Progenitor cell of endocrine pancreas (in vitro differentiated cells): ENCODE measurements at regions not wholly inside any gene's neighbourhood (a gene's known extent, or its start where the extent isn't known, plus 50 kb on each side); places are given as distances from the start of the nearest gene placed in this dataset.

Experiments used
- DNase-seq: peaks from one replicate; pipeline ENCODE4 v3.0.0; 2021; ENCODE audit warnings: low spot score; ENCODE audit not compliant: unreplicated experiment
- H3K27ac Mint-ChIP-seq: 2 replicates; pipeline ENCODE4 v1.8.0; 2021; ENCODE audit warnings: mild to moderate bottlenecking, moderate library complexity, mixed read lengths
- H3K27me3 Mint-ChIP-seq: 2 replicates; pipeline ENCODE4 v1.8.0; 2021; ENCODE audit warnings: mixed read lengths
- H3K36me3 Mint-ChIP-seq: 2 replicates; pipeline ENCODE4 v1.8.0; 2022; ENCODE audit warnings: mixed read lengths; ENCODE audit not compliant: insufficient read depth
- H3K4me1 Mint-ChIP-seq: 2 replicates; pipeline ENCODE4 v1.8.0; 2021; ENCODE audit warnings: low read depth, mixed read lengths
- H3K4me3 Mint-ChIP-seq: 2 replicates; pipeline ENCODE4 v1.8.0; 2021; ENCODE audit warnings: low read depth, mild to moderate bottlenecking, moderate library complexity, mixed read lengths
- H3K9me3 Mint-ChIP-seq: 2 replicates; pipeline ENCODE4 v1.8.0; 2021; ENCODE audit warnings: low read depth, mixed read lengths
- TF ChIP-seq, protein P1 (sequence below): fragments of 200-600 bp; sonication (generic); IDR thresholded peaks from one replicate; pipeline ENCODE4 v1.5.0; 2021; ENCODE audit warnings: antibody characterized with exemption, mild to moderate bottlenecking; ENCODE audit not compliant: unreplicated experiment

DNA sequence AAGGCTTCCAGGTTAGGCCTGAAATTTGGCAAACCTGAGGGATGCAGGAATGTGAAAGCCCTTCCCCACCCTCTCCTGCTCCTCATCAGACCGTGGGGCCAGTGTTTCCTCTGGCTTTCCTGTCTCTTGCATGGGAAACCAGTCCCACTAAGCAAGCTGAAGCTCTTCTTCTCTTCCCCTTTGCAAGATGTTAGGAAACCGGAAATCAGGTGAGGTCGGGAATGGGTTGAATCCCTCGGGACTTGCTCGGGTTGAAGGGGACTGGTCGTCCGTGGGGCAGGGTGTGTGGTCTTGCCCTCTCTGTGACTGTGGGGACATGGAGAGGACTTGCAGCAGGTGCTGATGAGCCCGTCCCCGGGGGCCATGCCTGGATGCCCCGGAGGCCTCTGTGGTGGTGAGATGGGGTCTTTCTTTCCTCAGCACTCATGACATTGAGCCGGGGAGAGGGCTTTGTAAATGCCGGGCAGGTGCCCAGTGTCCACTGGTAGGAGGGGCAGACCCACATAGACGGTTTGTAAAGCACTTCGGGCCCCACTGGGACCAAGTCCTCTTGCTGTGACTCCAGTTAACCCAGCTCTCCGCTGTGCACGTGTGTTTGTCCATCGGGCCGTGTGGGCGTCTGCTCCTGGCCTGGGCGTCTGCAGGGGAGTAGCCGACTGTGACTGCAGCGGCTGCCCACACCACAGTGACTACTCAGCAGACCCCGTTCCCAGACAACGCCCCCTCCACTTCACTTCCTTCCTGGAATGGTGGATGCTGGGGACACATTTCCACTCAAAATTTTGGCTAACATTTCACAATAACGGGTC, 373.9 kb downstream of the GLRX3 start:
- H3K9me3 Mint-ChIP-seq, result peaks cover 5% of the 10 kb centered on the region

DNA sequence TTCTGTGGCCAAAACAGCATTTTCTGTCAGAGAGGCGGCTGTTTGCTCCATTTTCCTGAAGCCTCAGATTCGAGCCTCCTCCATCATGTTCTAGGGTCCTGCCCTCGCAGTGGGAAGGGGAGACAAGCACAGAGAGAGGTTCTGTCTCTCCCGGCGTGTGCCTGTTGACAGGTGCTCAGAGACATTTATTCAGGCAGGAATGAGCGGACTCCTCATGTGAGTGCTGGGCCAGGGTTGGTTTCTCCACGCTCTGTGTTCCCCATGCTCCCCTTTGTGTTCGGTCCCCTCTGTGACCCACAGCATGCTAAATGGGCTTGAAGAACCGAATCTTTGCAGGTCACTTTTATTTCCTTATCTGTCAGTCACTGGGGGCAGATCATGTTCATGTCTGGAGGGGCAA, 374.6 kb downstream of the GLRX3 start:
- H3K27ac Mint-ChIP-seq, result no peak overlapping the region
- no peaks in the 10 kb centered on the region for H3K9me3 Mint-ChIP-seq
- no peak overlapping the region for H3K4me3 Mint-ChIP-seq
- no peaks in the 10 kb centered on the region for H3K36me3 Mint-ChIP-seq
- TF ChIP-seq, protein P1, sequence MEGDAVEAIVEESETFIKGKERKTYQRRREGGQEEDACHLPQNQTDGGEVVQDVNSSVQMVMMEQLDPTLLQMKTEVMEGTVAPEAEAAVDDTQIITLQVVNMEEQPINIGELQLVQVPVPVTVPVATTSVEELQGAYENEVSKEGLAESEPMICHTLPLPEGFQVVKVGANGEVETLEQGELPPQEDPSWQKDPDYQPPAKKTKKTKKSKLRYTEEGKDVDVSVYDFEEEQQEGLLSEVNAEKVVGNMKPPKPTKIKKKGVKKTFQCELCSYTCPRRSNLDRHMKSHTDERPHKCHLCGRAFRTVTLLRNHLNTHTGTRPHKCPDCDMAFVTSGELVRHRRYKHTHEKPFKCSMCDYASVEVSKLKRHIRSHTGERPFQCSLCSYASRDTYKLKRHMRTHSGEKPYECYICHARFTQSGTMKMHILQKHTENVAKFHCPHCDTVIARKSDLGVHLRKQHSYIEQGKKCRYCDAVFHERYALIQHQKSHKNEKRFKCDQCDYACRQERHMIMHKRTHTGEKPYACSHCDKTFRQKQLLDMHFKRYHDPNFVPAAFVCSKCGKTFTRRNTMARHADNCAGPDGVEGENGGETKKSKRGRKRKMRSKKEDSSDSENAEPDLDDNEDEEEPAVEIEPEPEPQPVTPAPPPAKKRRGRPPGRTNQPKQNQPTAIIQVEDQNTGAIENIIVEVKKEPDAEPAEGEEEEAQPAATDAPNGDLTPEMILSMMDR, result no peak
- H3K27me3 Mint-ChIP-seq, result peaks cover 33% of the 10 kb centered on the region
- peaks cover 5% of the 10 kb centered on the region for H3K4me1 Mint-ChIP-seq
- no peak for DNase-seq

More for the DNA sequence above, 373.9 kb downstream of the GLRX3 start:
- TF ChIP-seq, protein P1, result no peak
- no peak overlapping the region for H3K27ac Mint-ChIP-seq
- peaks cover 4% of the 10 kb centered on the region for H3K4me1 Mint-ChIP-seq
- DNase-seq, result no peak
- H3K36me3 Mint-ChIP-seq, result no peaks in the 10 kb centered on the region
- H3K4me3 Mint-ChIP-seq, result no peak overlapping the region
- peaks cover 33% of the 10 kb centered on the region for H3K27me3 Mint-ChIP-seq

DNA sequence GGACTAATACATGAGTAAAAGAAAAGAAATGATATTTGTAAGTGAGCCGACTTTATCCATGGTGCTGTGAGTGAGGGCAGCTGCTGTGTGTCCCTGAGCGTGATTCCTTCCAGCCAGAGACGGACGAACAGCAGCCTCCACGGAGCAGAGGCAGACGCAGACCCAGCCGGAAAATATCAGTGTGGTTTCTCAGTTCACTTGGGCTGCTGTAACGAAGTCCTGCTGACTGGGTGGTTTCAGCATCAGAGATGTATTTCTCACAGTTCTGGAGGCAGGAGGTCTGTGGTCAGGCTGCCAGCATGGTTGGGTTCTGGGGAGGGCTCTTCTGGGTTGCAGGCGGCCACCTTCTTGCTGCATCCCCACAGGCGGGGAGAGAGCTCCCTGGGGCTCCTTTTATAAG, 375.6 kb downstream of the GLRX3 start:
- Mint-ChIP-seq H3K27me3 (peaks cover 30% of the 10 kb centered on the region), H3K9me3 (no peaks in the 10 kb centered on the region), H3K27ac (no peak overlapping the region), H3K4me3 (no peak overlapping the region), H3K4me1 (peaks cover 5% of the 10 kb centered on the region), H3K36me3 (no peaks in the 10 kb centered on the region)
- TF ChIP-seq, protein P1, result no peak
- no peak for DNase-seq

DNA sequence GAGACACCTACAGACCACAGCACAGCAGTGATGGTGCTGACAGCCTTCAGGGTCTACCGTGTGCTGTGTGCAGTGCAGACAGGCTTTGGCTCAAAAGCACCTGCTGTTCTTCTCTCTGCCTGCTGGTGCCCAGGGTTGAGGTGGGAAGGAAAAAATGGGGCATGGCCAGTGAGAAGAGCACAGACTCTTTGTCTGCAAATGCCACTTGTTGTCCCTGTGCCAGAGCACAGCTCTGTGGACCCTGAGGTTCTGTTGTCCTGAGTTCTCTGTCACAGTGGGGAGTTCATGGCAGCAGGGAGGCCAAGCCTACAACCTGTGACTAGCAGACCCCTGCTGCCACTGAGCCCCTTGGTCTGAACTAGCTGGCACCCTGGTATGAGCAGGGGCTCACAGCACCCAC, 376.7 kb downstream of the GLRX3 start:
- TF ChIP-seq, protein P1, result no peak
- no peaks in the 10 kb centered on the region for H3K9me3 Mint-ChIP-seq

DNA sequence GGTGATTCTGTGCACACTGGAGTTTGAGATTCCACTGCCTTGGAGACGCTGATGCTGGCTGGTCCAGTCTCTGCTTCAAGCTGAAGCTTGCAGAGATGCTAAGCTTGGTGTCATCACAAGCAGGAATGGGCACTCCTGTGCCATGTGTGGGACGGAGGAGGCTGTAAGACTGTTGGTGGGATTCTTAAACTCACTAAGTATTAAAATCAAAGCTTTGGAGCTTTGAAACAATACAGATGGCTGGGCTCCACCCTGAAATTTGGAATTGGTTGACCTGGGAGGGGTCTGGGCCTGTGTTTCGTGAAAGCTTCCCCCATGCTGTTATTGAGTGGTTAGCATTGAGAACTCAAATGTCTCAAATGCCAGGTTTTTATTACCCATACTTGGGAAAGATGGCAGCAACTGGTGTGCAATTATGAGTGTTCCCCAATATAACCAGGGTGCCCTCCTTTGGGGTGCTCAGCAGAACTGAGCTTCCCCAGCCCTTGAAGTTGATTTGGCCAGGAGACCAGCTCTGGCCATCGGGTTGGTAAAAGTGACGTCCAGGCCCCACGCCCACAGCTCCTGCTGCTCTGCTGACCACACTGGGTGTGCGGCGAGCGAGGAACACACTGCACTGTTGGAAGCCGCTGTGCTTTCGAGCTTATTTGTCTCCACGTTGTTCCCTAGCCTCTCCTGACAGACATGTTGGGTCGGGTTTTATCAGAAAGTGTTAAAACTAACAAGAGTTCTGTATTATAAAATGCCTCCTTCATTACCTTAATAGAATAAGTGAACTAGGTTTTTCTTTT, 377.7 kb downstream of the GLRX3 start:
- no peaks in the 10 kb centered on the region for H3K36me3 Mint-ChIP-seq
- H3K4me3 Mint-ChIP-seq, result no peak overlapping the region
- no peak overlapping the region for H3K27ac Mint-ChIP-seq
- TF ChIP-seq, protein P1, result no peak
- peaks cover 5% of the 10 kb centered on the region for H3K4me1 Mint-ChIP-seq
- no peaks in the 10 kb centered on the region for H3K9me3 Mint-ChIP-seq
- DNase-seq, result no peak
- peaks cover 29% of the 10 kb centered on the region for H3K27me3 Mint-ChIP-seq

More for the DNA sequence above, 376.7 kb downstream of the GLRX3 start:
- Mint-ChIP-seq H3K27me3 (peaks cover 34% of the 10 kb centered on the region), H3K36me3 (no peaks in the 10 kb centered on the region), H3K4me3 (no peak overlapping the region), H3K4me1 (peaks cover 5% of the 10 kb centered on the region), H3K27ac (no peak overlapping the region)
- DNase-seq, result no peak
